CMK (cell line): ENCODE measurements at regions not wholly inside any gene's neighbourhood (a gene's known extent, or its start where the extent isn't known, plus 50 kb on each side); places are given as distances from the start of the nearest gene placed in this dataset.
"Not testable (repeated sequence)": the region's sequence is repeated elsewhere in the genome, so short reads cannot be mapped to it uniquely, and the experiment has no call there.

Source experiments
- DNase-seq: peaks from one replicate; pipeline ENCODE4 v3.0.0-alpha.2; 2010; ENCODE audit warnings: low read depth

DNA sequence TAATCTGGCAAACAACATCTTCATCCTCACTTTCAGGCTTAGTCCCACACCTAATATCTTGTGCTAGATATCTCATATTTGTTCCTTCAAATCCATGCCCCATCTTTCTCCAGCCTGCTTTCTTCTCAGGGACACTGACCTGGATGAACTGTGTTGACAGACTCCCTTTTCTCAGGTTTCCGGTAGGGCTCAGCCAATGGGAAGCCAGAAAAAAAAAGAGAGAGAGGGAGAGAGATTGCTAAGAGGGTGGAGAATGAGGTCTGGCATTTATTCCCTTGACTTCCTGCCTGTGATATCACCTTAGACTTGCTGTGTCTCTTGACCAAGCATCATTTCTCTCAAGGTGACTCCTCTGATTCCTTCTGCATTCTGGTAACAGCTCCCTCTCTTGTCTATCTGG, 145.6 kb upstream of the ABI3BP start:
- DNase-seq, result no peak

DNA sequence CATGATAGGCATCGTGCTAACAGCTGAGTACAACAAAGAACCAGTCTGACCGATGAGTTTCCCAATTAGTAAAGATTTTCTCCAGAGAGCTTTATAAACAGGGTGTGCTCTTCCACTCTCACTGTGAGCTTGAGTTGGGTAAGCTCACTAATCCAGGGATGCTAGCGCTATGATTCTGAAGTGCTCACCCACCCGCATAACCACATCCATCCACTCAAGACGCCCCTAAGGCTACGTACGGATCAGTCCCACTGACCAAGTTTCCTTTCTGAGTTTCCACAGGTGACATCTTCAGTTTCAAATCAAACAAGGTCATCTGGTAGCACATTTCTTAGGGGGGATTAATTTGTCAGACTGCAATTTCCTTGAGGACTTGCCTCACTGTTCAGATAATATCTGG, 141.1 kb upstream of the ABI3BP start:
- DNase-seq, result no peak

DNA sequence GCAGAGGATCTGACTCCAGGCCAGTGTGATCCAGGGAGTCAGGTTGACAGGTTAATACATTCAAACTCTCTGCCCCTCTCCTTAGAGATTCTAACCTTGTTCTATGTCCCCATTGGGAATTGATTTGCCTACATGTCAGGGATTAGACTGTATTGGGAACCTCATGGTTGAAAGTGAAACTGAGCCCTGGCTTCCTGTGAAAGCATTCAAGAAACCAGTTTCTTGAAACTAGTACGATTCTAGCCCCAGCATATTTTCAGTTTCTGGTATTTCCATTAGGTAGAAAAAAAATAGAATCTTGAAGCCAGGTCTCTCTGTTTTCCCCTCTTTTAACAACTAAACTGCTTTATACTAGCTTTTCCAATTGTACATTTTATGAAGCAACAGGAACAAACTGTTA, 140.4 kb upstream of the ABI3BP start:
- no peak for DNase-seq

DNA sequence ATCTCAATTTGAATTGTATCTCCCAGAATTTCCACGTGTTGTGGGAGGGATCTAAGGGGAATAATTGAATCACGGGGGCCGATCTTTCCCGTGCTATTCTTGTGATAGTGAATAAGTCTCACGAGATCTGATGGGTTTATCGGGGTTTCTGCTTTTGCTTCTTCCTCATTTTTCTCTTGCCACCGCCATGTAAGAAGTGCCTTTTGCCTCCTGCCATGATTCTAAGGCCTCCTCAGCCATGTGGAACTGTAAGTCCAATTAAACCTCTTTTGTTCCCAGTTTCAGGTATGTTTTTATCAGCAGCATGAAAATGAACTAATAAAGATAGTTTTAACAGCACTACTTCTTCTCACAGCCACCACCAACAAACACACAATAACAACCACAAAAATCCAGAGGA, 140.0 kb upstream of the ABI3BP start:
- not testable (repeated sequence) for DNase-seq

DNA sequence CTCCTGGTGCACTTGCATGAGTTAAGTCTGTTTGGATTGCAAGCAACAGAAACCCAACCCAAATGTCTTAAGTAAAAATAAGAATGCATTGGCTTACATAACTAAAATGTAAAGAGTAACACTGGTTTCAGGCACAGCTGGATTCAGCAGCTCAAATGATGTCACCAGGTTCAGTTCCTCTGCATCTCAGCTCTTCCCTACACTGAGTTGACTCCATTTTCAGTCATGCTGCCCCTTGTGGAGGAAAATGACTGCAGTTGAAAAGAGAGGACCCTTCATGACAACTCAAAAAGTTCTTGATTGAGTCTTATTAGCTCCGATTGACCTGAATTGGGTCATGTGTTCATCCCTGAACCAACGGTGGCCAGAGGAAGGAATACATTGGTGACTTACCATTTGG, 138.5 kb upstream of the ABI3BP start:
- no peak for DNase-seq

DNA sequence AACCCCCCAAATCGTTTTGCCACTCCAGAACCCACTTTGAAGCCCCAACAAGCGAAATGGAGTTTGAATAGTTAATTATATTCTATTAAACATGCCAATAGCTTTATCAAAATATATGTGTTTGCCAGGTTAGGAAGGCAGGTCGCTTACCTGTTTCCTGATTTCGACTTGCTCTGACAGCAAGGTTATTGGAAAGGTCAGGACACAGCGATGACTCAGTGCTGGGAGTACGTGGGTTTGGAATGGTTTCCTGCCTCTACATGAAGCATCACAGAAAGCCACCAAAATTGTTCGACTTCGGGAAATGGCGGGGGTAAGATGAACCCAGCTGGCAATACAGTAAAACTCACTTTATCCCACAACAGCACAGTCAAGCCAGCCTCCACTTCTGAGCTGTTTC, 135.6 kb upstream of the ABI3BP start:
- DNase-seq, result no peak

DNA sequence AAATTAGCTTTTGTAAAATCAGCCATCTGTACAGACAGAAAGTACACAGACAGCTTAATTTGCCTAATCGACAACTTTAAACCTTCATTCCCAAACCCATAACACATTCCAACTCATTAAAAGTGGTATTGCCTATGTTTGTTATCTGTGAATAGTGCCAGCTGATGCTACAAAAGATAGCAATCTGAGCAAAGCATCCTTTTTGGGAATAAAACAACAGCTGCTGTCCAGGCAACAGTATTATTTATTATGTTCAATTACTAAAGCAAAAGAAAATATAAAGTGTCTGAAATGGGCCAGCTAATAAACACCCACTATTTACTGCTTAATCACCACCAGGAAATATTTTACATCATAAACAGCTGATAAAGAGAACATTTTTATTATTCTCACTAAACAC, 134.8 kb upstream of the ABI3BP start:
- no peak for DNase-seq

DNA sequence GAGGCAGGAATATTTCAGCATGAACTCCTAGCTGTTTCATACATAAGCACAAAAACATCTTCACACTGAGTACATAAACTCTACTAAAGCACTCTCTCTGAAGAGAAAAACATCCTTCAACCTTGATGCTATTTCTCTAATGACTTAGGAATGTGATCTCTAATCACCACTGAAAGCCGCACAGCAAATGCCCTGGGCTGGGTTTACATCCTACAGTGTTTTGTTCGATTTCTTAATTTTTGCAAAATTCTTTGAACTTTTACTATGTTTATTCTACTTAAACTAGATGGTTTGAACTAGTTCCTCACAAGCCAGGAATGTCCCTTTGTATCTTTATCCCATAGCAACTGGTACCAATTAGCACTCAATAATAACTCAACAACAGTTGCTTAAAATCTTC, 130.9 kb upstream of the ABI3BP start:
- DNase-seq, result no peak

DNA sequence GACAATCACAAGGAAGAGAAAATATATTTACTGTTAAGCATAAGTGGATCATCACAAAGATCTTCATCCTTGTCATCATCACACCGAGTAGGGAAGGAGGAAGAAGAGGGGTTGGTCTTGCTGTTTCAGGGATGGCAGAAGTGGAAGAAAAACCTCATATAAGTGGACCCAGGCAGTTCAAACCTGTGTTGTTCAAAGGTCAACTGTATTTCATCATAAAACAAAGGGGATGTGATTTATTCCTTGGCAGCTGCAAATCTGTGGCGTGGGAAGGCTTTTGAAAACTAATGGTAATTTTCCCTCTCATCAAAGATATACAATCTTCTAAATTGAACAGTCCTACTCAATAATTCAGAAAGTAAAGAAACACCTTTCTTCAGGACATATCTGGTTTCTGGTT, 129.9 kb upstream of the ABI3BP start:
- no peak for DNase-seq

DNA sequence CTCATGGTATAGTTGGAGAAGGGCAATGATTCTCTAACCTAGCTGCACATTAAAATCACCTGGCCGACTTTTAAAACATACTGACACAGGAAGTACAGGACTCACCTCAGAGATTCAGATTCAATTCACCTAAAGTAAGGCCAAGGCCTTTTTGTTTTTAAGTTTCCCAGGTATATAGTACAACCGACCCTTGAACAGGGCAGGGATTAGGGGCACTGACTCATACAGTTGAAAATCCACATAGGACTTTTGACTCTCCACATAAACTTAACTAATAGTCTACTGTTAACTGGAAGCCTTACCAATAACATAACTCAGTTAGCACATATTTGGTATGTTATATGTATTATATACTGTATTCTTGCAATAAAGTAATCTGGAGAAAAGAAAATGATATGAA, 129.5 kb upstream of the ABI3BP start:
- no peak for DNase-seq

DNA sequence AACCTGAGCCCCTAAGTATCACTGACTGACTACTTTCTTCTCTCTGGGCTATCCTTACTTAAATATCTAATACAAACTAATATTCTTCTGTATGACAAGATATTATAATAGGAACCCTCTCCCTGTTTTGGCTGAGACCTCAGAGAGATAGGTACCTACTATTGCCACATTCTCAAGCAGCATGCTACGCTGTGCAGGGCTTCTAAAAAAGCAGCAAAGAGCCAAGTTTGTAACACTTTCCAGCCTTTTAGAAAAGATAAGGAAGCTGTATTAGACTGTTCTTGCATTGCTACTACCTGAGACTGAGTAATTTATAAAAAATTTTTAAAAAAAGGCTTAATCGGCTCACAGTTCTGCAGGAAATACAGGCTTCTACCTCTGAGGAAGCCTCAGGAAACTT, 126.8 kb upstream of the ABI3BP start:
- DNase-seq, result no peak

DNA sequence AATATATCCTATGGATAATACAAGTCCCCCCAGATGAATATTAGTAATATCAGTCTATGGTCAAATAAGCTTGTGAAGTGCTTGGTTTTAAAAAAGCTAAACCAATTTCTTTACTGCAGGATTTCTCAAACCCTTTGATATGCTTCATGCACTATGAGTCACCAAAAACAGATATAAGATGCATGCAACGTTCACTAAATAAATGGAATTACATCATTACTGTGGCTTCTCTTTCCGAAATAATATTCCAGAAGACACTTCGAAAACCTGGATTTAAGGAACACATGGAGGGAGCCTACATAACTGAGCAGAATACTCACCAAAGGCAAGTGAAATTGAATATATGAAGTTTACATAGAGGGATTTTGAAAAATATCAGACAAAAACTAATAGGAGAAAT, 126.3 kb upstream of the ABI3BP start:
- DNase-seq, result no peak

DNA sequence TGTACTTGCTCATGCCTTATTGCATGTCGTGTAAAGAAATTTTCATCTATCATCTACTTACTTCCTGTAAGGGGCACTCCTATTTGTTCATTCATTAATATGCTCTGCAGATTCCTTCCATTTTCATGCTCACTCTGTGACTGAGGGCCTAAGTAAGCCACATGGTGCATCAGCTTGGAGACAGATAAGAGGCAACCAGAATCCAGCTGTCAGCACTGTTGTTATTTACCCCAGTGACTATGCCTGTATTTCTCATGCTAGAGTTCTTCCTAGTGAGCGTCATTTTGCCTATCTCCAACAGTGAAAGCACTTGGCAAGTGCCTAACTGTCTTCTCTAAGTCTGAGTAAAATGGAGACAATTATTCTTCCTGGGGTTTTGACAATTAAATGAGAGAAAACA, 124.8 kb upstream of the ABI3BP start:
- no peak for DNase-seq

DNA sequence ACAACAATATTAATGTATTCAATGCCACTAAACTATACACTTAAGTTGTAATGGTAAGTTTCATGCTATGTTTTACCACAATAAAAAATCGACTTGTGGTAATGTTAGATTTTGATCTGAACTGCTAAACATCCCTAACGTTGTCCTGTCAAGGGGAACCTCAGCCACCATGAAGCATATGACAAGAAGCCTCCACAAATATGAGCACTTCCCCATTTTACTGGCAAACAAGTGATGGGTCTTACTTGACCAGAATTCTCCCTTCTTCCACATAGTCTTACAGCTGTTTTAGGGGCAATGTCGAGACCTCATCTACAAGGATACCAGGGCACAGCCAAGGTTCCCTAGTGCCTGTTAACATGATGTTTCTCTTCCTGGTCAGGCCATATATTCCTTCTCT, 124.2 kb upstream of the ABI3BP start:
- no peak for DNase-seq

DNA sequence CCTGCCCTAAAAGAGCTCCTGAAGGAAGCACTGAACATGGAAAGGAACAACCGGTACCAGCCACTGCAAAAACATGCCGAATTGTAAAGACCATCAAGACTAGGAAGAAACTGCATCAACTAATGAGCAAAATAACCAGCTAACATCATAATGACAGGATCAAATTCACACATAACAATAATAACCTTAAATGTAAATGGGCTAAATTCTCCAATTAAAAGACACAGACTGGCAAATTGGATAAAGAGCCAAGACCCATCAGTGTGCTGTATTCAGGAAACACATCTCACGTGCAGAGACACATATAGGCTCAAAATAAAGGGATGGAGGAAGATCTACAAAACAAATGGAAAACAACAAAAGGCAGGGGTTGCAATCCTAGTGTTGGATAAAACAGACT, 117.1 kb upstream of the ABI3BP start:
- DNase-seq, result not testable (repeated sequence)

DNA sequence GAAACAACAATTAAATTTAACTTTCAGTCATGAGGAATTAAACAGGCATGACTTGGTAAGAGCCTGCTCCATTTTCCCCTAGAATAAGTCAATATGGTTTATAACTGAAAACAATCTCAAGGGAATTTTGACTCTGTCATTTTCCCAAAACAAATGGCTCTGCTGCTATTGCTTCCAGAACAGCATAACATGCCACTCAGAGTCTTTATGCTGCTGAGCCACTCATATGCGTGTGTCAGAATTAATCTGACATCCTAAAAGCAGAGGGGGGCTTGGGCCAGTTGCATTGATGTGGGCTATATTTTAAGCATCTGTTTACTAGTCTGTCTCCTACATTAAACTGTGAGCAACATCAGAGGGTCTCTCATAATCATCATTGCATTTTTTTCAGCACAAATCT, 111.1 kb upstream of the ABI3BP start:
- DNase-seq, result no peak

DNA sequence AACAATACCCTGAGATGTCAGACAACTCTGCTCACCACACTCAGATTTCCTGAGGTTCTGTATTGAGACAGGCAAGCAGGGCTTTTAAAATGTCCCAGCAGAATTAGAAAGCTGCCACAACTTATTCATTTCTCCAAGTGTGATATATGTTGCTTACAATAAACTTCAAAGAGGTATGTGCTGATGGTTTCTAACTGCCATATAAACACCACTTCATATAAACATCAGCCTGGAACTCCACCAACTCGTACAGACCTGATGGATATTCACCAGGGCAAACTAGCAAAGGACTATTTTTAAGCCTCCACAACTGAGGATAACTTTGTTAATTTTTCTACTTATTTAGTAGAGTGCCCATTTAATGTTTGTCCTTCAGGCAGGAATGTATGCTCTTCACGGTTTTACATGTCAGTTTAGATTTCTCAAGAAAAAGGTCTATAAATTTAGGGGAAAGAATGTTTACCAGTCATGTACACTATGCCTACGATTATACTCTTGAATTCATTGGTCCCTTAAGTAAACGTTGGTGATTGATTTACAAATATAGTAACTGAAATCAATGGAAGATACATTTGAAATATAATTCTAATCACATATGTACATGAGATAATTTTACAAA, 109.6 kb upstream of the ABI3BP start:
- DNase-seq, result no peak

DNA sequence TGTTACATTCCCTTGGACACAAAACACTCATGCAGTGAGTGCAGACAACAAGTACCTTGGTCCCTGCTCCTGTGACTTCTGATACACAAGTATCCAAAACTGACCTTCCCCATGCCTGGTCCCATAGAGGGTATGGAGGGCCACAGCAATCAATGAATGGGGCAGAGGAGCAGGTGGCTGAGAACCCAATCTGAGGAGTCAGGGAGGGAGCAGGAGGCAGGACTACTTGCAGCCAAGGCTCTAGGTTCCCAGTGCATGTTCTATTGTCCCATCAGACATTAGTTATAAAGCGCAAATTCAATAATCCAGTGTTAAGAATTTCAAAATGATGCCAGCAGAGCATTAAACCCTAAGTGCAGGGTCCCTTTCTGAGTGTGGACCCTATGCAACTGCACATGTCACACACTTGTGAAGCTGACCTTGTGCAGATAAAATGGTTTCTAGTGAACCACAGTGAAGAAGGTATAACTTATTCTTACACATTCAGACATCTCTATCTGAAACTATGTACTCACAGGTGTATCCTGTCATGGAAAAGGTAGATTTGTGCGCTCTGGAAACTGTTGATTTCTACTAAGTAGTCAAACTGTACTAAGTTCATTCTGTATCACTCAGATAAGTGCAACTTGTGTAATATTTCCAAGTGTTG, 107.3 kb upstream of the ABI3BP start:
- DNase-seq, result no peak

DNA sequence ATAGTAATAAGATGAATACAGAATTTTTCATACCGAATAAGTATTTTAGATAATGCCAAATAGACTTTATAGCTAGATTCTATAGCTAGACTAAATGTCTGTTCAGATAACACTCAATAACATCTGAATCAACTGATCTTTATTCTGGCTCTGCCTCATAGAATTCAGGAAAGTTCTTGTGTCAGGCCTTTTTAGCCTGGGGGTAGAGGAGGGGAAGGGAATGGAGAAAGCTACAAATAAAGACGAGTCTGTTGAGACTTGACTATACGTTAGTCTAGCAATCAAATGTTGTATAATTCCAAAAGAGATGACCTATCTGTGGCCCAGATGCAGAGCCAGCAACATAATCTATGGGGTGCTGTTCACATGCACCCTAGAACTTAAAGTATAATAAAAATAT, 106.6 kb upstream of the ABI3BP start:
- no peak for DNase-seq

DNA sequence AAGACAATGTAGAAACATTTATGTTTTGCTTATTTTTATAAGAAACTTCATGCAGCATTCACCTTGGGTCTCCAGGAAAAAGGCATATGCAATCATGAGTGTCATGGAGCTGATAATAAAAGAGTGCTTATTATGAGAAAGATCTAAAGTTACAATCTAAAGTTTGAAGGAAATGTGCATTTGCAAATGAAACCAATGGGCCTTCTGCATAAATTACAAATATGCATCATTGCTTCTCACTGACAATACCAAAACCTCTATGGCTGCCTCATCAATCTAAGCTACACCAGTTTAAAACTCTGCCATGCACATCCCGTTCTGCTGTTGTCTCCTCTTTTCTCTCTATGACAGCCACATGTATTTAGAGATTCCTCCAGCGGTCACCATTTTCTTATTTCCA, 103.2 kb upstream of the ABI3BP start:
- no peak for DNase-seq

DNA sequence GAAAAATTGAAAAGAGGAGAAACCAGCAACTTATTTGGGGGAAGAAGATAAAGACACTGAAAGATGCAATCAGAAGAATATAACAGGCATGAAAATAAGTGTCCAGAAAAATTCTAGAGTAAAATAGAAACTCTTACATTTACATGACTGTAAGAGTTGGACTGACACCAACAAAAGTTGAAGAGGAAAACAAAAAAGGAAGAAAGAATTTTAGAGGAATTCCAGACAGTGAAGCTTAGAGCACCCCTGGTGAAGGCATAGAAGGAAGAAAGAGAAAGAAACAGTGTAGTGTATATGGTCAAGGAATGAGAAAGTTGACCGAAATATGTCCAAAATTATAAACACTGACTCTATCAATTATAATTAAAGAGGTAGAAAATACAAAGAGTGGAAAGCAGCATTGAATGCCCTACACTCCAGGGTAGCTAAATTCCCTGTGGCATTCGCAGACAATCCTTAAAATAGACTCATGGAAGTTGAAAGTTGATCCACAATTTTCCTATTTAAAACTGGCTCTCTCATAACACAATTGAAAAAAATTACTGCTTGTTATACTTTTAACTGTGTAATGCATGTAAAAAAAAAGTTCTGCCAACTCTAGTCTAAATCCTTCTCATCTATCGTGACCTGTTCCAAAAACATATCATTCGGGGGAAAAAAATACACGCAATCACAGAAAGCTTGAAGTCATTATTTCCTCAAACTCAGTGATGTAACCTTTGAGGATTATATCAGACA, 102.6 kb upstream of the ABI3BP start:
- no peak for DNase-seq

DNA sequence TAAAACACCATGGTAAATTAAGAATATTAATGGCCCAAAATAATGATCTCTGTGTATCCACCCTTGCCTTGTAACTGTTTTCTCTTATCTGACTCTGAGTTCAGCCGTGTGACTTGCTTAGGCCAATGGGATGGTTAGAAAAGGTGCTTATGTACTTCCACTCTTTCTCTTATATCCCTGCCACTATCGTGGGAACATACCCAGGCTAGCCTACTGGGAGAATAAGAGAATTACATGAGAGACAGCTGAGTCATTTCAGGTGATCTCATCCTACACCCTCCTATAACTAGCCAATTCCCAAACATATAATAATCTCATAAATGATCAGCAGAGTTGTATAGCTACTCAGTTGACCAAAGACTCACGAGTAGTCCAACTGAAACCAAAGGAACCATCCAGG, 98.3 kb upstream of the ABI3BP start:
- DNase-seq, result no peak

DNA sequence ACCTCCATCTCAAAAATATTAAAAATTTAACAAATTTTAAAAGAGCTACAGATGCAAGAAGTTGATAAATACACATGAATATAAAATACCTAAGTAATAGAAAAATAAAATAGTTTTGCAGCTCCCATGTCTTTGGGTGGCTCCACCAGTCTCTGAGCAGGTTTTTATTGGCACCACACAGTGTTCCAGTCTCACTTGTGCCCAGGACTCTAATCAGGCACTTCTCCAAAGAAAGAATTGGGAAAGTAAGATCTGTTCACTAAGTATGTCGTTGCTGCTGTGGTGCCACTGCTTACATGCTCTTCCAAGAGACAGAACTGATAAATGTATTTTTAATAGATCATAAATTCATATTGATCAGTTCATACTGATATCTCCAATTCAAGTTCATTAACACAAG, 92.5 kb upstream of the ABI3BP start:
- DNase-seq, result no peak

DNA sequence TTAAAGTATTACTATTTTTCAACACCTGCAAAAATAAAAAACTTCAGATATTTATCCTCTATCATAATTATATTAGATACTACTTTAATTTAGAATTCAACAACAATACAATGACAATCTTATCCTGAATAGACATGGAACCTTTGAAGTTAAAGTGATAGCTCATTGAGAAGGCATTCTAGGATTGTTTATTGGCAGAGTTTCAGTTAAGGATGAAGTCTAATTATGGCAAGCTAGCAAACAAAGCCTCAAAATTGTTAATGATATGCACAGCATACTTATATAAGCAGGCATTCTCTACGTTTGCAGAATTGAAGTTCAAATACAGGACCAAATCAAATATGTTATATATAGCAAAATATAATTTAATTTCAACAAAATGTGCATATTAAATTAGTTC, 91.2 kb upstream of the ABI3BP start:
- DNase-seq, result no peak
